ENCODE measurements at regions not wholly inside any gene's neighbourhood (a gene's known extent, or its start where the extent isn't known, plus 50 kb on each side); places are given as distances from the start of the nearest gene placed in this dataset.

DNA sequence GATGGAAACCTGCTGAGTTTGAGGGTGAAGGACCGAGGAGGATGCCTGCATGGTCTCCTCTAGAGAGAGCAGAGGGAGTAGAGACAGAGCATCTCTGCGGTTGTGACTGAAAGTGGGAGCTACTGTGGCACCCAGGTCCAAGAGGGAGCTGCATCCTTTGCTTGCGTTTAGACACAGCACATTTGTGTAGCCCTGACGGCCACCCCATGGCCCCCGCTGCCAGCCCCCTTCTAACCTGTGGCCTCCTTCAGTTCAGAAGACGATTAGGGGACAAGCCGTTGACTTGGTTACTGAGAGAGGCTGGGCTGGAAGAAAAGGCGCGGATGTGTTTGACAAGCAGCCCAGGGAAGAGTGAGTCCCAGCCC is 690.9 kb downstream of the BRD1 start:
- TF ChIP-seq EZH2 (IDR thresholded peaks at IDR 0.05; ENCODE audit: low read depth, unreplicated experiment) (no peak), EZH2phosphoT487 (IDR thresholded peaks at IDR 0.05; ENCODE audit: unreplicated experiment) (no peak)
- TF ChIP-seq, protein P1, sequence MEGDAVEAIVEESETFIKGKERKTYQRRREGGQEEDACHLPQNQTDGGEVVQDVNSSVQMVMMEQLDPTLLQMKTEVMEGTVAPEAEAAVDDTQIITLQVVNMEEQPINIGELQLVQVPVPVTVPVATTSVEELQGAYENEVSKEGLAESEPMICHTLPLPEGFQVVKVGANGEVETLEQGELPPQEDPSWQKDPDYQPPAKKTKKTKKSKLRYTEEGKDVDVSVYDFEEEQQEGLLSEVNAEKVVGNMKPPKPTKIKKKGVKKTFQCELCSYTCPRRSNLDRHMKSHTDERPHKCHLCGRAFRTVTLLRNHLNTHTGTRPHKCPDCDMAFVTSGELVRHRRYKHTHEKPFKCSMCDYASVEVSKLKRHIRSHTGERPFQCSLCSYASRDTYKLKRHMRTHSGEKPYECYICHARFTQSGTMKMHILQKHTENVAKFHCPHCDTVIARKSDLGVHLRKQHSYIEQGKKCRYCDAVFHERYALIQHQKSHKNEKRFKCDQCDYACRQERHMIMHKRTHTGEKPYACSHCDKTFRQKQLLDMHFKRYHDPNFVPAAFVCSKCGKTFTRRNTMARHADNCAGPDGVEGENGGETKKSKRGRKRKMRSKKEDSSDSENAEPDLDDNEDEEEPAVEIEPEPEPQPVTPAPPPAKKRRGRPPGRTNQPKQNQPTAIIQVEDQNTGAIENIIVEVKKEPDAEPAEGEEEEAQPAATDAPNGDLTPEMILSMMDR (conservative IDR thresholded peaks at IDR 0.05; ENCODE audit: low read depth in 2 of 2), result no peak

Measured in GM23338 (cell line).